RWPE2 (cell line): ENCODE measurements at regions not wholly inside any gene's neighbourhood (a gene's known extent, or its start where the extent isn't known, plus 50 kb on each side); places are given as distances from the start of the nearest gene placed in this dataset.

Source experiments
- ATAC-seq: fragments of 200-7000 bp; cut with Tn5 transposase; 3 replicates; pipeline ENCODE4 v1.9.1; 2021; ENCODE audit warnings: low read depth
- DNase-seq: peaks from one replicate; pipeline ENCODE4 v3.0.0-alpha.2; 2020; ENCODE audit warnings: low spot score
- H3K27ac ChIP-seq: fragments of 450-650 bp; 2 replicates; pipeline ENCODE4 v1.5.1; 2017; ENCODE audit warnings: mild to moderate bottlenecking; ENCODE audit not compliant: poor library complexity, severe bottlenecking
- H3K27me3 ChIP-seq: fragments of 250-450 bp; sonication (Bioruptor Pico); 2 replicates; pipeline ENCODE4 v1.5.1; 2021; ENCODE audit warnings: mild to moderate bottlenecking, moderate library complexity; ENCODE audit not compliant: insufficient read depth, poor library complexity, severe bottlenecking
- H3K36me3 ChIP-seq: fragments of 250-450 bp; sonication (Bioruptor Pico); 2 replicates; pipeline ENCODE4 v1.5.1; 2020; ENCODE audit warnings: low read depth, mild to moderate bottlenecking, moderate library complexity
- H3K4me1 ChIP-seq: fragments of 250-450 bp; sonication (Bioruptor Pico); 2 replicates; pipeline ENCODE4 v1.5.1; 2021; ENCODE audit warnings: mild to moderate bottlenecking, moderate library complexity; ENCODE audit not compliant: insufficient read depth, poor library complexity, severe bottlenecking
- H3K4me3 ChIP-seq: fragments of 250-450 bp; sonication (Bioruptor Pico); 2 replicates; pipeline ENCODE4 v1.5.1; 2021; ENCODE audit warnings: mild to moderate bottlenecking, moderate library complexity; ENCODE audit not compliant: severe bottlenecking
- H3K9me3 ChIP-seq: fragments of 250-450 bp; sonication (Bioruptor Pico); 2 replicates; pipeline ENCODE4 v1.5.1; 2021; ENCODE audit warnings: mild to moderate bottlenecking, moderate library complexity; ENCODE audit not compliant: severe bottlenecking
- TF ChIP-seq, protein P1 (sequence below): fragments of 450-650 bp; IDR thresholded peaks from one replicate; pipeline ENCODE4 v1.5.1; 2017; ENCODE audit warnings: mild to moderate bottlenecking, moderate library complexity; ENCODE audit not compliant: poor library complexity, severe bottlenecking

DNA sequence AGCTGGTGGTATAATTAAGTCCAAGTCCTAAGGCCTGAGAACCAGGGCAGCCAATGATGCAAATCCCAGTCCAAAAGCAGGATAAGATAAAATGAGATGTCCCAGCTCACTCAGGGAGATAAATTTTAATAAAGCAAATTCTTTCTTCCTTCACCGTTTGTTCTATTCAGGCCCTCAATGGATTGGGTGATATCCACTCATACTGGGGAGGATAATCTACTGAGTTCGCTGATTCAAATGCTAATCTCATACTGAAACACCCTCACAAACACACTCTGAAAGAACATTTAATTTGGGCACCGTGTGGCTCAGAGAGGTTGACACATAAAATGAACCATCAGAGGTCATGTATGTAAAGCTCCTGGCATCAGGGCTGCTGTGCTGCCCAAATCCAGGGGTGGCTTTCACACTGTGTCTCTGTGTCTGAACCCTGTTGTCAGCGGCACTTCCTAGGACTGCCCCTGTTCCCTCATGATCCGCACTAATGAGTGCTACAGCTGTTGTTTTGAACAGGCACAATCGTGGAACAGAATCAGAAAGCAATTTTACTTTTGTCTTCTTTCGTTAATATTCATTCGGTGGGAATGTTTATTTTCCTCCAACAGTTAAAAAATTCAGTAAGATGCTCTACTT, 428.5 kb upstream of the FBXO33 start:
- Histone ChIP-seq H3K27me3 (no peaks in the 10 kb centered on the region), H3K27ac (no peak overlapping the region), H3K4me3 (no peak overlapping the region), H3K9me3 (no peaks in the 10 kb centered on the region), H3K36me3 (no peaks in the 10 kb centered on the region), H3K4me1 (no peaks in the 10 kb centered on the region)
- TF ChIP-seq, protein P1, sequence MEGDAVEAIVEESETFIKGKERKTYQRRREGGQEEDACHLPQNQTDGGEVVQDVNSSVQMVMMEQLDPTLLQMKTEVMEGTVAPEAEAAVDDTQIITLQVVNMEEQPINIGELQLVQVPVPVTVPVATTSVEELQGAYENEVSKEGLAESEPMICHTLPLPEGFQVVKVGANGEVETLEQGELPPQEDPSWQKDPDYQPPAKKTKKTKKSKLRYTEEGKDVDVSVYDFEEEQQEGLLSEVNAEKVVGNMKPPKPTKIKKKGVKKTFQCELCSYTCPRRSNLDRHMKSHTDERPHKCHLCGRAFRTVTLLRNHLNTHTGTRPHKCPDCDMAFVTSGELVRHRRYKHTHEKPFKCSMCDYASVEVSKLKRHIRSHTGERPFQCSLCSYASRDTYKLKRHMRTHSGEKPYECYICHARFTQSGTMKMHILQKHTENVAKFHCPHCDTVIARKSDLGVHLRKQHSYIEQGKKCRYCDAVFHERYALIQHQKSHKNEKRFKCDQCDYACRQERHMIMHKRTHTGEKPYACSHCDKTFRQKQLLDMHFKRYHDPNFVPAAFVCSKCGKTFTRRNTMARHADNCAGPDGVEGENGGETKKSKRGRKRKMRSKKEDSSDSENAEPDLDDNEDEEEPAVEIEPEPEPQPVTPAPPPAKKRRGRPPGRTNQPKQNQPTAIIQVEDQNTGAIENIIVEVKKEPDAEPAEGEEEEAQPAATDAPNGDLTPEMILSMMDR = no peak
- no peak; the same call in 2 of the 3 replicates for ATAC-seq
- no peak for DNase-seq

GRCh38 chr14:39859314-39859713, 427.1 kb upstream of the FBXO33 start:
- TF ChIP-seq, protein P1 = no peak
- Histone ChIP-seq H3K4me1 (no peaks in the 10 kb centered on the region), H3K27ac (no peak overlapping the region), H3K4me3 (no peak overlapping the region), H3K27me3 (no peaks in the 10 kb centered on the region), H3K9me3 (no peaks in the 10 kb centered on the region), H3K36me3 (no peaks in the 10 kb centered on the region)
- no peak for ATAC-seq
- DNase-seq = no peak

DNA sequence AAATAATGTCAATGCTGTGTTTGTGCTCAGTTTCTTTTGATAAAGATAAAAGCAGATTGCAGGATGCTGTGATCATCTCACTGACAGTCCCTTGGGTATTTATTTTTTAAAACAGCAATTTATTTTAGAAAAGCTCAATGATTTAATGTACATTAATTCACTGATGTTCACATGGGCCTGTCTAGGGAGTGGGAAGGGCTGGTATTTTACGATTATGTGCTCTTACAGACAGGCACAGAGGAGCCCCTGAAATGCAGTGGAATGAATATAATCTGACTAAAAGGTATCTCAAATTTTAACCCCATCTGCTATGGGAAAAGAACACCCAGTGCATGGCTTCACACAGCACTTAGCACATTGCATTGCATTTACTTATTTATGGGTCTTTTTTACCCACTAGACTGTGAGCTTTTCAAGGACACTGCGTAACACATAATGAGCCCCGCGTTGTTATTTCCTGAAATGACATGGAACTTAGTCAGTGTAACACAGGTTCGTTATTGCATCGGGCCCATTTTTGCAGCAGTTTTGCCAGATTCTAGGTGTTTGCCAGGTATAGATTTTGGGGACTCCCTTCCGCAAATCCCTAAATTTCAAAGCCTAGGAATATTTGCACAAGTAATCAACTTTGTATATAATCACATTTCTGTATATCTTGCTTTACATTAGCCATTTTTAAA, 425.3 kb upstream of the FBXO33 start:
- no peak overlapping the region for H3K27ac ChIP-seq
- H3K4me3 ChIP-seq = no peak overlapping the region
- H3K27me3 ChIP-seq = no peaks in the 10 kb centered on the region
- DNase-seq = no peak
- H3K9me3 ChIP-seq = no peaks in the 10 kb centered on the region
- ATAC-seq = no peak
- TF ChIP-seq, protein P1 = no peak
- no peaks in the 10 kb centered on the region for H3K36me3 ChIP-seq
- H3K4me1 ChIP-seq = no peaks in the 10 kb centered on the region

DNA sequence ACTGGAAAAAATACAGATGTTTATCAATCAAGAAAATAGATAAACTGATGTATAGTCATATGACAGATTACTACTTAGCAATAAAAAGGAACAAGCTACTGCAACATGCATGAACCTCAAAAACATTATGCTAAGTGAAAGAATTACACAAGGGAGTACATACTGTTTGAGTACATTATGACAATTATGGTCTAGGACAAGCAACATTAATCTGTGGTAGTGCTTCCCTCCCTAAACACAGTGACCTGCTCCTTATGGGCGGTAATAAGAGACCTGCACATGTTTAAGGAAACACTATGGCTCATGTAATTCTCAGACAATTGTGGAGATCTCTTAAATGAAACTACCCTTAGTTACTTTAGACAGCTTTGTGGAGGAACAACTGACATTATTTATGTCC, 421.2 kb upstream of the FBXO33 start:
- Histone ChIP-seq H3K36me3 (no peaks in the 10 kb centered on the region), H3K9me3 (no peaks in the 10 kb centered on the region)

More for the DNA sequence above, 421.2 kb upstream of the FBXO33 start:
- no peak overlapping the region for H3K27ac ChIP-seq
- no peaks in the 10 kb centered on the region for H3K27me3 ChIP-seq
- TF ChIP-seq, protein P1 = no peak
- no peak for DNase-seq
- ATAC-seq = no peak
- no peak overlapping the region for H3K4me3 ChIP-seq
- H3K4me1 ChIP-seq = no peaks in the 10 kb centered on the region
